GM12878 (cell line): ENCODE measurements at regions not wholly inside any gene's neighbourhood (a gene's known extent, or its start where the extent isn't known, plus 50 kb on each side); places are given as distances from the start of the nearest gene placed in this dataset.

Experiments
- ATAC-seq: fragments of 200-7000 bp; cut with Tn5 transposase; 3 replicates; pipeline ENCODE4 v1.9.1; 2020; ENCODE audit warnings: mild to moderate bottlenecking, moderate library complexity
- BruUV-seq: library from RNA; stranded (reverse); fragments of 400-500 nt; replicated peaks from 2 replicates; lab custom pipeline; 2021; lab: Mats Ljungman, UMichigan
- CTCF ChIA-PET: fragments of 300-600 bp; sonication (Branson Sonifier 250); formaldehyde crosslinking; extraction: SDS; loops from one replicate; lab custom pipeline; 2021; ENCODE audit warnings: inconsistent platforms; lab: Yijun Ruan, JAX
- POLR2A ChIA-PET: fragments of 350-600 bp; formaldehyde crosslinking; extraction: SDS; loops from one replicate; lab custom pipeline; 2021; ENCODE audit warnings: inconsistent platforms; lab: Charles Lee
- RAD21 ChIA-PET: fragments of 300-600 bp; sonication (Branson Sonifier 250); formaldehyde crosslinking; loops from one replicate; lab custom pipeline; 2023; ENCODE audit warnings: antibody characterized with exemption; ENCODE audit not compliant: unreplicated experiment; lab: Charles Lee
- SMC1A ChIA-PET: fragments of 300-600 bp; sonication (Branson Sonifier 250); formaldehyde crosslinking; loops from one replicate; lab custom pipeline; 2023; ENCODE audit not compliant: unreplicated experiment, uncharacterized antibody; lab: Charles Lee
- DNase-seq: peaks from one replicate; pipeline ENCODE4 v3.0.0-alpha.2; 2011; ENCODE audit warnings: low read depth, low spot score
- FAIRE-seq: peaks from 3 replicates; lab custom pipeline; 2011; peaks lifted over from hg19 to GRCh38; lab: Jason Lieb, UNC
- H2AFZ ChIP-seq: 2 replicates; pipeline ENCODE4 v1.6.0; 2011; ENCODE audit warnings: low read depth, low read length, control low read depth; ENCODE audit not compliant: control insufficient read depth
- H3K27ac ChIP-seq: 2 replicates; pipeline ENCODE4 v1.5.1; 2011; ENCODE audit warnings: control low read depth; ENCODE audit not compliant: control insufficient read depth, insufficient read depth
- H3K27me3 ChIP-seq, 2 experiments: replicated peaks in 1 of 2; 2 replicates each; pipeline versions ENCODE4 v1.6.0 to v1.6.1; 2011; ENCODE audit warnings: low read length in 1 of 2; ENCODE audit not compliant: control insufficient read depth in 2 of 2, insufficient read depth in 2 of 2
- H3K36me3 ChIP-seq, 2 experiments: 2 replicates each; pipeline ENCODE4 v1.5.1; 2011; ENCODE audit warnings: low read length in 1 of 2; ENCODE audit not compliant: control insufficient read depth in 2 of 2, insufficient read depth in 2 of 2
- H3K4me1 ChIP-seq: 2 replicates; pipeline ENCODE4 v1.6.1; 2011; ENCODE audit warnings: mild to moderate bottlenecking, low read length, moderate library complexity, mixed read lengths; ENCODE audit not compliant: control insufficient read depth, insufficient read depth
- H3K4me2 ChIP-seq: 2 replicates; pipeline ENCODE4 v1.6.0; 2011; ENCODE audit warnings: control low read depth; ENCODE audit not compliant: control insufficient read depth, insufficient read depth
- H3K4me3 ChIP-seq: fragments of 200-600 bp; sonication (generic); 2 replicates; pipeline ENCODE4 v1.5.1; 2016
- H3K79me2 ChIP-seq: 2 replicates; pipeline ENCODE4 v1.6.0; 2011; ENCODE audit warnings: low read length; ENCODE audit not compliant: control insufficient read depth, insufficient read depth
- H3K9ac ChIP-seq: 2 replicates; pipeline ENCODE4 v1.8.0; 2011; ENCODE audit warnings: low read length, control low read depth, mixed read lengths; ENCODE audit not compliant: control insufficient read depth, insufficient read depth
- H3K9me3 ChIP-seq: replicated peaks from 3 replicates; pipeline ENCODE4 v1.5.1; 2011; ENCODE audit warnings: mild to moderate bottlenecking, low read length; ENCODE audit not compliant: control insufficient read depth, insufficient read depth
- H4K20me1 ChIP-seq: 2 replicates; pipeline ENCODE4 v1.6.0; 2011; ENCODE audit not compliant: control insufficient read depth, insufficient read depth
- ASH2L ChIP-seq: fragments of 300-600, 200-600 bp; sonication (generic); IDR thresholded peaks from 2 replicates; pipeline ENCODE4 v1.6.1; 2017; ENCODE audit warnings: low read depth, mild to moderate bottlenecking, borderline replicate concordance
- BHLHE40 ChIP-seq, 2 experiments: fragments of 450-650 bp in 1 of 2; IDR thresholded peaks; 2 replicates each; pipeline ENCODE4 v1.6.1; 2011 to 2017; ENCODE audit warnings: low read depth in 2 of 2, borderline replicate concordance in 1 of 2, improper control_type of control experiment in 1 of 2, low read length in 1 of 2, mild to moderate bottlenecking in 1 of 2
- CEBPB ChIP-seq, 2 experiments: fragments of 150-350 bp in 1 of 2; IDR thresholded peaks; 2 replicates each; pipeline ENCODE4 v1.6.1; 2012 to 2014; ENCODE audit warnings: low read depth in 2 of 2, low read length in 2 of 2, borderline replicate concordance in 1 of 2, inconsistent platforms in 1 of 2
- HSF1 ChIP-seq: fragments of 150-350 bp; IDR thresholded peaks from 2 replicates; pipeline ENCODE4 v1.6.1; 2014; ENCODE audit warnings: mild to moderate bottlenecking, low read depth, low read length
- IKZF2 ChIP-seq, 2 experiments: fragments of 450-650 bp; IDR thresholded peaks; 2 replicates each; pipeline ENCODE4 v1.6.1; 2017; ENCODE audit warnings: mild to moderate bottlenecking in 2 of 2, moderate library complexity in 2 of 2
- JUNB ChIP-seq: IDR thresholded peaks from 2 replicates; pipeline ENCODE4 v1.6.1; 2016; ENCODE audit warnings: antibody characterized with exemption, mild to moderate bottlenecking
- KLF5 ChIP-seq: fragments of 450-650 bp; IDR thresholded peaks from 2 replicates; pipeline ENCODE4 v1.6.1; 2014; ENCODE audit warnings: mild to moderate bottlenecking; ENCODE audit not compliant: partially characterized antibody
- MEF2B ChIP-seq: fragments of 450-650 bp; IDR thresholded peaks from 2 replicates; pipeline ENCODE4 v1.6.1; 2018; ENCODE audit warnings: mild to moderate bottlenecking, moderate library complexity; ENCODE audit not compliant: partially characterized antibody, poor library complexity, severe bottlenecking
- NBN ChIP-seq: fragments of 450-650 bp; IDR thresholded peaks from 2 replicates; pipeline ENCODE4 v1.6.1; 2016
- NKRF ChIP-seq: fragments of 450-650 bp; conservative IDR thresholded peaks from 2 replicates; pipeline ENCODE4 v1.6.1; 2017; ENCODE audit warnings: mild to moderate bottlenecking, moderate library complexity
- PKNOX1 ChIP-seq: fragments of 450-650 bp; IDR thresholded peaks from 2 replicates; pipeline ENCODE4 v1.6.1; 2016; ENCODE audit warnings: mild to moderate bottlenecking
- RUNX3 ChIP-seq: IDR thresholded peaks from 2 replicates; pipeline ENCODE4 v1.6.1; 2012; ENCODE audit warnings: low read length, inconsistent platforms
- SP1 ChIP-seq: IDR thresholded peaks from one replicate; pipeline ENCODE4 v1.6.1; 2011; ENCODE audit warnings: low read depth, low read length
- SUPT20H ChIP-seq: IDR thresholded peaks from 2 replicates; pipeline ENCODE4 v1.6.1; 2011; ENCODE audit warnings: low read depth, mild to moderate bottlenecking, low read length, moderate library complexity, borderline replicate concordance; ENCODE audit not compliant: control insufficient read depth
- TCF7 ChIP-seq: IDR thresholded peaks from 2 replicates; pipeline ENCODE4 v1.6.1; 2014; ENCODE audit warnings: antibody characterized with exemption, borderline replicate concordance
- YY1 ChIP-seq: IDR thresholded peaks from 2 replicates; pipeline ENCODE4 v1.6.1; 2011; ENCODE audit warnings: low read depth, mild to moderate bottlenecking, low read length
- ZBTB33 ChIP-seq: fragments of 450-650 bp; IDR thresholded peaks from 2 replicates; pipeline ENCODE4 v1.6.1; 2017; ENCODE audit warnings: mild to moderate bottlenecking
- ZSCAN29 ChIP-seq: fragments of 450-650 bp; IDR thresholded peaks from 2 replicates; pipeline ENCODE4 v1.6.1; 2017; ENCODE audit warnings: mild to moderate bottlenecking, moderate library complexity
- WGBS: methylation state at CpG from one replicate; pipeline ENCODE4 v1.1.6; 2016; ENCODE audit warnings: low lambda C conversion rate; ENCODE audit not compliant: insufficient replicate concordance, insufficient coverage; ENCODE audit errors: missing lambda C conversion rate; 5-methylcytosine and 5-hydroxymethylcytosine counted together
- in situ Hi-C: fragments of 300-500 bp; cut with MboI; formaldehyde crosslinking; loops from 9 replicates; pipeline ENCODE4 v1.14.3; 2018; ENCODE audit warnings: mixed read lengths
- intact Hi-C: fragments of 100-400 bp; cut with micrococcal nuclease; formaldehyde crosslinking; loops from one replicate; pipeline ENCODE4 v1.14.2; 2022; ENCODE audit not compliant: unreplicated experiment

GRCh38 chr9:73219985-73220626, 68.4 kb downstream of the ANXA1 start:
- BruUV-seq, result no TSS peak
- Histone ChIP-seq H3K4me2 (no peak overlapping the region), H2AFZ (no peak overlapping the region), H3K4me1 (no peaks in the 10 kb centered on the region), H3K9ac (no peak overlapping the region), H4K20me1 (no peaks in the 10 kb centered on the region), H3K9me3 (no peaks in the 10 kb centered on the region; the same call in 2 of the 3 replicates), H3K36me3 (no peaks in the 10 kb centered on the region), H3K27me3 (no peaks in the 10 kb centered on the region), H3K4me3 (no peak overlapping the region), H3K27ac (no peak overlapping the region), H3K79me2 (no peaks in the 10 kb centered on the region)
- POLR2A ChIA-PET, result interaction anchor here (0.9 kb wide), 1 partner anchor 11 kb away, joined by 3 read pairs; no protein-coding TSS in a partner anchor
- RAD21 ChIA-PET, result interaction anchor here (1.6 to 3.1 kb wide), 2 partner anchors 18 to 49 kb away, joined by 6 to 18 read pairs; no protein-coding TSS in a partner anchor
- intact Hi-C loops, result no loop called here
- CTCF ChIA-PET, result no interaction called here
- ATAC-seq (peak; percentile 87), FAIRE-seq (no peak), DNase-seq (peak; percentile 40)
- 0% methylated on average over 1 of the region's 1 CpG for WGBS
- SMC1A ChIA-PET, result interaction anchor here (0.9 to 3.1 kb wide), 4 partner anchors 8 to 45 kb away, joined by 3 to 19 read pairs (median 5); no protein-coding TSS in a partner anchor
- in situ Hi-C loops, result loop anchor here (10.0 to 25.0 kb wide), 2 partner anchors 345 to 1167 kb away; no protein-coding TSS in a partner anchor
- TF ChIP-seq BHLHE40 (IDR thresholded peaks at IDR 0.05; ENCODE audit: borderline replicate concordance in 1 of 2, low read depth in 2 of 2, low read length in 1 of 2), result peak in 1 of 2 experiments; percentile 45; a peak in 1 of 4 replicates
- no peak for TF ChIP-seq TCF7
- 0 out of 2 replicates have a peak, but pooled peaks have one; percentile 6 for TF ChIP-seq RUNX3
- no peak for TF ChIP-seq KLF5
- peak; percentile 78 for TF ChIP-seq JUNB
- TF ChIP-seq PKNOX1, result 0 out of 2 replicates have a peak, but pooled peaks have one; percentile 11
- TF ChIP-seq ZBTB33, result no peak
- no peak for TF ChIP-seq NKRF
- peak; percentile 78 for TF ChIP-seq MEF2B
- TF ChIP-seq SP1, result no peak
- peak; percentile 73; the same call in 1 of the 2 replicates for TF ChIP-seq ASH2L
- no peak for TF ChIP-seq SUPT20H
- no peak for TF ChIP-seq ZSCAN29
- TF ChIP-seq IKZF2 (IDR thresholded peaks at IDR 0.05), result peak; percentile 57 to 70; a peak in 3 of 4 replicates
- TF ChIP-seq CEBPB (IDR thresholded peaks at IDR 0.05; ENCODE audit: borderline replicate concordance in 1 of 2, low read depth in 2 of 2, low read length in 2 of 2), result no peak
- TF ChIP-seq HSF1, result no peak
- TF ChIP-seq YY1, result no peak
- TF ChIP-seq NBN, result peak; percentile 58; the same call in 1 of the 2 replicates
